HG03103 (cell line): ENCODE measurements at regions not wholly inside any gene's neighbourhood (a gene's known extent, or its start where the extent isn't known, plus 50 kb on each side); places are given as distances from the start of the nearest gene placed in this dataset.
"Not testable (repeated sequence)": the region's sequence is repeated elsewhere in the genome, so short reads cannot be mapped to it uniquely, and the experiment has no call there.

Experiments used
- ATAC-seq: cut with Tn5 transposase; IDR thresholded peaks from one replicate; pipeline ENCODE4 v1.9.1; 2021; ENCODE audit warnings: low read depth; ENCODE audit not compliant: unreplicated experiment

- ATAC-seq = no peak
These were observed 210.2 kb downstream of the ARPP21 start for GRCh38 chr3:35849496-35849895.

DNA sequence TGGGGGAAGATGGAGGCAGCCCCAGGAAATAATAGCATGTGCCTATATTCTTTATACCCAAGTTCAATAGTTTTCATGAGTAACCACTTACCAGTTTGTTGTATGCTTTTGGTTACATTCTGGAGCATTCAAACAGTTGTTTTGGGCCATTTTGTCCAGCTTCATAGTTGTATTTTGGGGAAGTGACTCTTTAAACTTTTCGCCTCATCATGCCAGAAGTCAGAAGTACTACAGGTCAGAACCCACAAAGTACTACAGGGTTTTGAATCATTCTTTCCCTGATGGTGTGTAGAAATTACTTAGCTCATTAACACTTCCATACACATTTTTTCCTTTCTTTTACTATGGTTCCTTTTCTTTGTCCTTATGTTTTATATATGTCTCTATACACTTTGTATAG lies 210.6 kb downstream of the ARPP21 start:
- ATAC-seq = no peak

DNA sequence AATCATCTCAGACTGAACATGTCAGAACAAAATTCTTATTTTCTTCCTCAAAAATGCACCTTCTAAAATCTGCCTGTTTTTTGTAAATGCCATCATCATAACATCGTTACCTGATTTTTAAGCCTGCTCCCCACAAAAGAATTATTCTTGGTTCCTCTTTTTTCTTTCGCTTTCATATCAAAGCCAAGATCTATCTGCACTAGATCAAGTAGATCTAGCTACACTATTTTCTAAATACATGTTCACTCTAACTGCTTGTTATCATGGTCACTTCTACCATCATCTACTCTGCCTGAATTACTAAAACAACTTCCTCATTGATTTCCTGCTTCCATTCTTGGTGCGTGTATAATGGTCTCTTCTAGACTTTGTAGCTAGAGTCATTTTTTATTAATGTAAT lies 217.7 kb downstream of the ARPP21 start:
- peak; percentile 92 for ATAC-seq

DNA sequence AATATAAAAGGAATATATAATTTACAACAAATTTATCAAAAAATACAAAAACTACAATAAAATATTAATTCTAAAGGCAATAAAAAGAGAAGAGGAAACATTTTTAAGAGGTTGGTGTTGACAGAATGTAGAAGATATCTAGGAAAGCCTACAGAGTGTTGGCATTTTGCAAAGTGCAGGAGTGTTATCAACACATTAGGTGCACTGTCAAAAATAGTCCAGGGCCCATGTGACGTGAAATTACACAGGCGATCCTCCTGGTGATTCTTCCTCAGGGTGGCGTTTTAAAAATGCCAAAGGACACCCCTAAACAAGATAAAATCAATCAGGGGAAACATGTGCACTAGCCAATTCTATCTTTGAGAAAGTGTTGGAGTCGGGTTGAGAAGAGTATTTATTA lies 222.7 kb downstream of the ARPP21 start:
- ATAC-seq = no peak

DNA sequence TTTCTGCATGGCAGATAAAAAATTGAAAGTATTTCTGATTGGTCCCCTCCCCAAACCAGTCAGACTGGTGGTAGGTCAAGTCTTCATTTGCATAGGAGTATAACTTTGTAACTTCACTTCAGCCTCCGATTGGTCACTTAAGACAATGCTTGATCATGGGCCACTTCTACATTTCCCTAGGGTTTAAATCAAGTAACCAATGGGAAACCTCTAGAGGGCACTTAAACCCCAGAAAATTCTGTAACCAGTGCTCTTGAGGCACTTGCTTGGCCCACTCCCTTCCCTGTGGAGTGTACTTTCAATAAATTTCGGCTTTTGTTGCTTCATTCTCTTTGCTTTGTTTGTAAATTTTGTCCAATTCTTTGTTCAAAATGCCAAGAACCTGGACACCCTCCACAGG lies 225.5 kb downstream of the ARPP21 start:
- ATAC-seq = no peak

- ATAC-seq = no peak
These were observed 228.5 kb downstream of the ARPP21 start for GRCh38 chr3:35867791-35868190.

GRCh38 chr3:35871009-35871408 lies 231.7 kb downstream of the ARPP21 start:
- no peak for ATAC-seq

- no peak for ATAC-seq
These were observed 244.6 kb downstream of the ARPP21 start for GRCh38 chr3:35883929-35884328.

DNA sequence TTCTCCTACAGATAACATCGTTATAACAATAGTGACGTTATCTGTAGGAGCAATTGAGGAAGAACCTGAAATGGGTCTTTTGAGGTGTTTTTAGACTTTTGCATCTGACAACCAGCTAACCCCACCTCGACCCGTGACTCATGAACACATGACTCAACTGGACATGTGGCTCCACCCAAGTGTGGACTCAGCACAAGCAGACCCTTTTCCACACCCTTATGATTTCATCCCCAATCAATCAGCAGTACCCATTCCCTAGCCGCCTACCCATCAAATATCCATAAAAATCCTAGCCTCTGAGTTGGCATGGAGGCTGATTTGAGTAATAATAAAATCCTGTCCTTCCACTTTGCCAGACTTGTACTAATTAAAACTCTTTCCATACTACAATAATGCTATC lies 255.4 kb downstream of the ARPP21 start:
- ATAC-seq = no peak

- no peak for ATAC-seq
These were observed 259.9 kb downstream of the ARPP21 start for GRCh38 chr3:35899245-35899644.

DNA sequence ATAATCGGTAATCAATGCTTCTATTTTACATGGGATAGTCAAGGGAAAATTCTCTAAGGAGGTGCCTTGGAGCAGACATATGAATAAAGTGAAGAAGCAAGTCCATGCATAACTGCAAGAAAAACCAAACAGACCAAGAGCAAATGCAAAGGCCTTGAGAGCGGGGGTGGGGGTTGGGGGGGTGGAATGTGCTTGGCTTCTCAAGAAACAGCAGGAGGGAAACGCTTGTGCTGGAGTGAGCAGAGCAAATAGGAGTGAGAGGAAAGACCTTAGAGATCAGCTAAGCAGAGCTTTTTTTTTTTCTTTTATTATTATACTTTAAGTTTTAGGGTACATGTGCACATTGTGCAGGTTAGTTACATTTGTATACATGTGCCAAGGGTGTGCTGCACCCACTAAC lies 260.8 kb downstream of the ARPP21 start:
- no peak for ATAC-seq

GRCh38 chr3:35908366-35909232 lies 269.3 kb downstream of the ARPP21 start:
- peak; percentile 88 for ATAC-seq

DNA sequence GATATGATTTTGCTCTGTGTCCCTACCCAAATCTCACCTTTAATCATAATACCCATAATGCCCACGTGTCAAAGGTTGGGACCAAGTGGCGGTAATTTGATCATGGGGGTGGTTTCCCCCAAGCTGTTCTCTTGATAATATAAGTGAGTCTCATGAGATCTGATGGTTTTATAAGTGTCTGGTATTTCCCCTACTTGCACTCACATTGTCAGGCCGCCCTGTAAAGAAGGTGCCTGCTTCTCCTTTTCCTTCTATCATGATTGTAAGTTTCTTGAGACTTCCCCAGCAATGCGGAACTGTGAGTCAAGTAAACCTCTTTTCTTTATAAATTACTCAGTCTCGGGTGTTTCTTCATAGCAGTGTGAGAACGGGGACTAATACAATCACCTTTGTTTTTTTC lies 279.8 kb downstream of the ARPP21 start:
- ATAC-seq = no peak

GRCh38 chr3:35921718-35922117 lies 282.4 kb downstream of the ARPP21 start:
- ATAC-seq = no peak

- ATAC-seq = not testable (repeated sequence)
These were observed 284.7 kb downstream of the ARPP21 start for GRCh38 chr3:35924070-35924469.

DNA sequence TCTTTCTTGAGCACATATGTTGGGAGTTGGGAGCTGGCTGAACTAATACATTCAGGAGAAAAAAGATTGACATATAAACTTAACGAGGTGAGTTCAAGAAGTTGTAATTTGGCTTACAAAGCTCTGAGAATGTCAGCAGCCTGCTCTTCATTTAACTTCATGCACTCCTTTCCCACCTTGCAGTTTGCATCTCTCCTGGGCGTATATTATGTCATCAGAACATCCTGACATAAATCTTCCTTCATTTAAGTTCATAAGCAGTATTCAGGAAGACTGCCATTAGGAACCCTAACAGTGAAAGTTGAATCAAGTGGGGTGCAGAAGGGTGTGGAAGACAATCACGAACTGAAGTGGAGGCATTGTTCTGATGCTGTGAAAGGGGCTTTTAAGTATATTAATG lies 288.1 kb downstream of the ARPP21 start:
- ATAC-seq = no peak

- ATAC-seq = no peak
These were observed 289.8 kb downstream of the ARPP21 start for GRCh38 chr3:35929158-35929557.

DNA sequence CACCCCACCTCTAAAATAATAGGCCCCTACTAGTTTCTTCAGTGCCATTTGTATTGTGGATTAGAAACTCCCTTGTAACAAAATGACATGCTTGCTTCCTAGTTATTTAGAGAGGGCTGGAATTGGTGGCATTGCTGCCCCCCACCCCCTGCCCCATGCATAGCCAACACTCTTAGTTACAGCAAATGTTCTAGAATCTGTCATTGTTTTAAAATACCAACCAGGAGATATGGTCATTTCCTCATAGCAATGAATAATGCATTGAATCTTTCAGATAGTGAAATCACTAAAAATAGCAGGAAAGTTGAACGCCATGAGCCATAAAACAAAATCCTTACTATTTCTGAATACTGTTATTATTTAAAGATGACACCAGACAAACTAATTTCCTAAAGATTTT lies 292.5 kb downstream of the ARPP21 start:
- ATAC-seq = no peak

DNA sequence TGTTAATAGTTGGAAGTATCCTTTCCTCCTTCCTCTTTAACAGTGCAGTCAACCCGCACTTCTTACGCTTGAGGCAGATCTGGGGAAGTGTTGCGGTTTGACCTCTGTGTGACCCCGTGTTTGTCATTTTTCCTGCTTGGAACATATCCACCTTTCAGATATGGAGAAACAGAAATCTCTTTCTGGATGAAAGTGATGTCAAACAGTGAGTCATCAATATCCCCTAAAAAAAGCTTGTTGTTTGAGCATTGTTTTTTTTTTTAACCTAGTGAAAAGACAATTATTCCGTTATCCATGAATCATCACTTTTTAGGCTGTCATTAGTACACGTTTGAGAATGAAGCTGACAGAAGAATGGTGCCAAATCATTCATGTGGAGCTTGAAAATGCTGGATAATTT lies 293.7 kb downstream of the ARPP21 start:
- ATAC-seq = no peak

DNA sequence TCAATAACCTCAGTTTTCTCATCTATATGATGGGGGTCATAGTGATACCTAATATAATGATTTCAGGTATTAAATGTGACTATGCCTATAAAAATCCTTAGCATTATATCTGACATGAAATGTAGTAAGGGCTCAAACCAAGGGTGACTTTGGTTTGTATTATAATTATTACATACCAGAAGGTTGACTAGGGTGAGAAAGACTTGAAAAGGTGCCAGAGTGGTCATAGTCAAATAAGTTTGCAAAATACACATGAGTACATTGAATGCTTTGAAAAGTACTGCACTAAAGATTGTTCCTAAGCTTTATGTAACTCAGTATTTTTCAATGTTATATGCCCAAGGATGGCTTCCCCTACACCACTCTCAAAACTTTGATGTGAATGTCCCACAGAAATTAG lies 297.2 kb downstream of the ARPP21 start:
- no peak for ATAC-seq

DNA sequence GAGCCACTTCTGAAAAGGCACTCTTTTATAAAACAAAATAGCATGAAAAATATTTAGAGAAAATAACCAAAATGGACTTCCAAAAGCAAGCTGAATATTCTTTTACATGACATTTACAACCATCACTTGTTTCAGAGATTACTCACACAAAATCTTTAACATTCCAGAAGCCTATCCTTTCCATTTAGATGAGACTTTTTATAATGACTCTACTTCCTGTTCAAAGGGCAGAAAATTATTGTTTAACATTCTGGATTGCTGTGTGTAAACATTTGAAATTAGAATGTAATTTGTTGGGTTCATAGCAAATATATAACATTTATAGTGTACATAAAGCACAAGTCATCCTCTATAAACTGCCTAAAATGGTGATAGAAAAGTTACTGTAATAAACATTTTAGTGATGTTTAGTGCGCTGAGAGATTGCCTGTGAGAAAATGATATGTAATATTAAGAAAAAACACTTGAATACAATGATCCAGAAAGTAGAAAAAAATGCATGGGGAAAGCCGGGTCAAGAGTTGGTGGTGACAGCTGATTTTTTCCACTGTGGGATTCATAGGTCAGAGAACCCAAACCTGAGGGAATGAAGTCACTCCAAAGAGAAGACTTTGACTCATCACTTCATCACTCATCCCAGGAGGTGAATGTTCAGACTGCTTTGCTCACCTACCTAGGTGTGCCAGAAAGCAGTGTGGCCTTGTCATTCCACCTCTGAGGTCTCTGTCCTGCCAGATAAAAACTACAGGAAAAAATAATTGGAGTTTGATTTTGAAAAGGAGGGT lies 305.8 kb downstream of the ARPP21 start:
- no peak for ATAC-seq
